ENCODE measurements at regions not wholly inside any gene's neighbourhood (a gene's known extent, or its start where the extent isn't known, plus 50 kb on each side); places are given as distances from the start of the nearest gene placed in this dataset.
"Not testable (repeated sequence)": the region's sequence is repeated elsewhere in the genome, so short reads cannot be mapped to it uniquely, and the experiment has no call there.

DNA sequence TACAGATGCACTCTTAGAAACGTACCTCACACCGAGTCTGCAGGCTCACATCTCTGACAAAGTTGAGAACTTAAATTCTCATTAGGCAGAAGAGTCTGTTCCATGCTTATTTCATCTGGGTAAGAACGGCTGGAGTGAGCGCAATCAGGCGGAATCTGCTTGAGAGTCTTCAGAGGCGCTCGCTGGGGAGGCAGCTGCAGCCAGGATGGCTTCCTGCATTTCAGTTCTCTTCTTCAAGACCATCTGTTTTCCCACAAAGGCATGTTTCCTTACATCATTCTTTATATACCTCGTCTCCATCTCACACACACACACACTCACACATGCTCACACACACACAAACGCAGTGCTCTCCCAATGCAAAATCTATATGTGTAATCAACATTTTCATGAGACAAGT, 497.1 kb downstream of the AJAP1 start:
- ChIA-PET POLR2A (no interaction called here), CTCF (interaction anchor here (0.6 kb wide), 1 partner anchor 1099 kb away, joined by 4 read pairs; no protein-coding TSS in a partner anchor)

GRCh38 chr1:5150191-5150590, 495.8 kb downstream of the AJAP1 start:
- CTCF ChIA-PET = no interaction called here
- POLR2A ChIA-PET = no interaction called here

DNA sequence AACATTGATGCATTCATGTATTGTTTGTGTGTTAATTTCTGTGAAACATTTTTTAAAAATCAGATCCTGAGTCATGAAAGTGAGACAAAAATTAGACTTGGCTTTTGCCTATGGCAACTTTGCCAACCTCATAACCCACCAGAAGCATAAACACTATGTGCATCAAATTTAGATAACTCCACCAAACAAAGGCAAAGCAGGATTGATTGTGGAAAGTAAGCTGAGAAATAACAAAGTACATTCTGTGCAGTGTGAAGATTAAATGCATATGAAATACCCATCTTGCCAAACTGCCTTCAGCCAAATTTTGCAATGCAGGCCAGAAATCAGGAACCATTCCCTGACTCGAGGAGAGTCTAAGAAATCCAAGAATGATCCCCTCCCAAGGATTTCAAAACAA, 493.4 kb downstream of the AJAP1 start:
- ChIA-PET POLR2A (no interaction called here), CTCF (no interaction called here)

GRCh38 chr1:5142389-5142788, 488.0 kb downstream of the AJAP1 start:
- ChIA-PET POLR2A (no interaction called here), CTCF (no interaction called here)

- ChIA-PET CTCF (no interaction called here), POLR2A (no interaction called here)
Observed at GRCh38 chr1:5141750-5142149, 487.3 kb downstream of the AJAP1 start.

DNA sequence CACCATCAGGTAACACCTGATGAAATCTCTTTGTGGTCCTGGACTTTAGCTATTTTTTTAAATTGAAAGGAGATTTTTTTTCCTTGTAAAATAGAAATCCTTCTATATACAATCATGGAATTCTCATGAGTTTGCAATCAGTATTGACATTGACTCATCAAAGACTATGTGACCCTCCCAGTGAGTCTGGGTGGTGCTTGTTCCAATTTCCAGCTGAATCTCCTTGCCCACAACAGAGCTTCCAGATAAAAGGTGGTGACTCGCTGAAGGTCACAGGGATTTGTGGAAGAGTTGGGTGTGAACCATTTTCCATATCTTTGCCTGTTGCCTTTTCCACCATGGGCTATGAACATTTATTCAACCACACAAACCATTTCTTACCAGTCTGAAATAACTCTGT, 486.6 kb downstream of the AJAP1 start:
- ChIA-PET CTCF (no interaction called here), POLR2A (no interaction called here)

DNA sequence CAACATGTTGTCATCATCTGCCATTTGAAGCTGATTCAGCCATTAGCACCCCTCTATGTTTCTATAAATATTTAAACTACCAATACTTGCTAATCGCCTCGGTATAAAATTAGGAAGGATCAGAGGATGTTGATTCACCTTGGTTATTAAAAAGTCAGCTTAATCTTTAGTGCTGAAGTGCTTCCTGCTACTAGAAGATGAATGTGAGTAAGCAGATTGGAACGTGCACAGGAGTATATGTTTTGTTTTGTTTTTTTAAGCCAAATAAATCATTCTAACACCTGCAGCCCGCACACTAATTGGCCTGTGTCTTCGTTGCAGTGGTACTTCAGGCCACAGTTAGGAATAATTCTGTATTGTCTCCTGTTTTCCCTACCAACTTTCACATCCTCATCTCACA, 485.7 kb downstream of the AJAP1 start:
- ChIA-PET POLR2A (no interaction called here), CTCF (no interaction called here)

DNA sequence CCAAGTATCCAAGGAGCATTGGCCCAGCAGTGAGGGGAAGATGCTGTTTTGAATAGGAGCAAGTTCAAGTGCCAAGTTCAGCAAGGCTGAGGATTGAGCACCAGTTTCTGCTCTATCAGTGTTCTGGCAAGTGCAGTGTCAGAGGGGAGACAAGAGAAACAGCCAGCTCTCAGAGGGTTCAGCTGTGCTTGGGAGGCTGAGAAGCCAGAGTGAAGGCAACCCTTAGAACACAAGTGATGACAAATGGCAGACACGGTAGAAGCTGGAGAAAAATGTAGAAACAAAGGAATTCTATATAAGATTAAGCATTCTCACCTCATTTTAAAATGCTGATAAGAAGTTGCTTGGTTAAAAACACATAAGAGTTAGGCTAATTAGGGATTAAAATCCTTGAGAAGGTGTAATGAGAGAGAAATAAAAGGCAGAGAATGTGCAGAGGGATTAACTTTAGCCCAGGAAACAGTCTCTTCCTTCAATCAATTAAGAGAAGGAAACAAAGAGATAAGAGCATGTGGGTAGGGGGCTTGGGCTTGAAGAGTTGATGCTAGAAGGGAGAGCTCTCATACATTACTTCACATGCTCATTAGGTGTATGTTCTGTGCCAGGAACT, 475.4 kb downstream of the AJAP1 start:
- ChIA-PET CTCF (no interaction called here), POLR2A (no interaction called here)

GRCh38 chr1:5125208-5125607, 470.8 kb downstream of the AJAP1 start:
- ChIA-PET CTCF (no interaction called here), POLR2A (no interaction called here)

GRCh38 chr1:5120559-5120958, 466.1 kb downstream of the AJAP1 start:
- ChIA-PET CTCF (no interaction called here), POLR2A (no interaction called here)

DNA sequence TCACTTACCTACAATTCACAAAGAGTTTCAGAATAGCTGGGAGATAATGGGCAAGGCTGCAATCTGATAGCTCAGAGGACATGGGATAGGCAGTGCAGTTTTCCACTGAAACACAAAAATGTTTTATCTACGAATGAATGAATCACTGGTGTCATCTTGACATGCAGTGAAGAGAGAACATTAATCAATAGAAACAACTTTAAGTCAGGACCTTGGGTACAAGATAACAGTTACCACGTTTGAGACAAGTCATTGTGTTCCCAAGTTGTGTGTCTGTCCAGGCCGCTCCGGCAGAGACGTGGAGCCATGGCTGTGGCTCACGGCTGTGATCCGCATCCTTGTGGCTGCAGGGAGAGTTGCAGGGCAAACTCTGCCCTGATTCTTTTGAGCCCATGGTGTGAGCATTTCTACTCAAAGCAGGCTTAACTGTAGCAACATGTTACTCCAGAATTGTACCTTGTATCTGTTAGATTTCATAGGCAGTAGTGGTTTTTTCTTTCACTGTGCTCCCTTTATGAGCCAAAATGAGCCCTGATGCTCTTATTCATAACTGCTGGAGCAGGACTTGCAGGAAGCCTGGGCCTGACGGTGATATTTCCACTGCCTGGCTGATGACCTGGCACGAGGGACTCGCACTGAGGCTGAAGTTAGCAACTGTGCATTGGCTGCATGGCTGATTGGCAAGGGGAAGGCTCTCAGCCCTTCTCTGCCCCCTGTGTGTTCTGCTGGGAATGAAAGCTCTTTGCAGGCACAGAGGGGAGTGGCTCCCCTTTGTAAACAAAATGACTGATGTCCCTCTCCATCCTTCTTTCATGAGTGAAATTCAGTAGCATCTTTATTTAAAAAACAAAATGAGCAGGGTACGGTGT, 465.2 kb downstream of the AJAP1 start:
- POLR2A ChIA-PET = no interaction called here
- CTCF ChIA-PET = no interaction called here

GRCh38 chr1:5118771-5119170, 464.4 kb downstream of the AJAP1 start:
- POLR2A ChIA-PET, CTCF ChIA-PET: not testable (repeated sequence)

- POLR2A ChIA-PET, CTCF ChIA-PET: not testable (repeated sequence)
Observed at GRCh38 chr1:5118292-5118691, 463.9 kb downstream of the AJAP1 start.

- CTCF ChIA-PET = no interaction called here
- POLR2A ChIA-PET = no interaction called here
Observed at GRCh38 chr1:5111581-5111980, 457.2 kb downstream of the AJAP1 start.

GRCh38 chr1:5110508-5110907, 456.1 kb downstream of the AJAP1 start:
- ChIA-PET CTCF (no interaction called here), POLR2A (no interaction called here)

- ChIA-PET POLR2A (no interaction called here), CTCF (no interaction called here)
Observed at GRCh38 chr1:5109633-5110032, 455.2 kb downstream of the AJAP1 start.

GRCh38 chr1:5108740-5109139, 454.3 kb downstream of the AJAP1 start:
- ChIA-PET POLR2A (no interaction called here), CTCF (no interaction called here)

DNA sequence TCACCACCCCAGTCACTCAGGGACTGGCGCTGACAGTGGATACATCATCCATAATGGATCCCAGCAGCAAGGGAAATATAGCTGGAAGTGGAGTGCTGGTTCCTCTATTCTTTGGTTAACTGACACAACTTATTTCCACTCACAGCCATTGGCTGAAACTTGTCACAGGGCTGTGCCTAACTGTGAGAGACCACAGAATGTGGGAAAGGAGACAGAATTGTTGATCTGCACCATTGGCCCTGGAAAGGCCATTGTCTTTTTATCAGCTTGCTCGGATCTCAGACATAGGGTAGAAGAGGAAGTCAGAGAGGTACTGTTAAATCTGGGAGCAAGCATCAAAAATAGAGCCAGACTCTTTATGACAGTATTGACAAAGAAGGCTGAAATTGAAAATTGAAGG, 451.3 kb downstream of the AJAP1 start:
- POLR2A ChIA-PET = no interaction called here

DNA sequence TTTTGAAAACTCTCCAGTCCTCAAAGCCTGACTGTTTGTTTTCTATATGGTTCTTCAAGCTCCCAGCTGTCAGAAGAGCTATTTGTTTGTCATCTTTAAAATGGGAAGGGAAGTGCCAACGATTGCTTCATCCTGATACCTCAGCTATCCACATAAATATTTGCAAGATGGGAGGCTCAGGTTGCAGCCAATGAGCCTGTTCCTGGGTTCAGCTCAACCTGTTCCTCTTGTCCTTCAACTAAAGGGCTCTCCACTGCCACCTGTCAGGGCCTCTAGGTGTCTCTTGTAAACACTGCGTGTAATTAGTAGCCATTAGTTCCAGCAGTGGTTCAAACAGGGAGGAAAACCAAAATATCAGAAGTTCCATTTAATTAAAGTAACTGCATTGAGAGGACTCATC, 445.1 kb downstream of the AJAP1 start:
- CTCF ChIA-PET = no interaction called here
- POLR2A ChIA-PET = no interaction called here

More for the DNA sequence above, 451.3 kb downstream of the AJAP1 start:
- CTCF ChIA-PET = no interaction called here

- CTCF ChIA-PET = no interaction called here
- POLR2A ChIA-PET = no interaction called here
Observed at GRCh38 chr1:5098981-5099385, 444.6 kb downstream of the AJAP1 start.

- ChIA-PET POLR2A (no interaction called here), CTCF (no interaction called here)
Observed at GRCh38 chr1:5093042-5093441, 438.6 kb downstream of the AJAP1 start.

- CTCF ChIA-PET = no interaction called here
Observed at GRCh38 chr1:5084676-5085075, 430.3 kb downstream of the AJAP1 start.

More at GRCh38 chr1:5084676-5085075, 430.3 kb downstream of the AJAP1 start:
- POLR2A ChIA-PET = no interaction called here

Data from activated CD8-positive, alpha-beta memory T cell treated with anti-CD3 and anti-CD28 coated beads for 36 hours (primary cell).